GM13976 (cell line): ENCODE measurements at regions not wholly inside any gene's neighbourhood (a gene's known extent, or its start where the extent isn't known, plus 50 kb on each side); places are given as distances from the start of the nearest gene placed in this dataset.

Source experiments
- DNase-seq: peaks from one replicate; pipeline ENCODE4 v3.0.0; 2012; ENCODE audit warnings: low spot score
- CTCF ChIP-seq: IDR thresholded peaks from 2 replicates; pipeline ENCODE4 v1.5.1; 2012; ENCODE audit warnings: borderline replicate concordance, mild to moderate bottlenecking; ENCODE audit not compliant: insufficient read depth; ENCODE audit errors: extremely low read depth, missing control alignments, control extremely low read depth
- in situ Hi-C: fragments of 300-500 bp; cut with MboI; formaldehyde crosslinking; loops from one replicate; pipeline ENCODE4 v1.12.0; 2022; ENCODE audit warnings: low sequenced_read_pairs, mixed read lengths, inconsistent platforms; ENCODE audit not compliant: unreplicated experiment

GRCh38 chr2:103338819-103339218 lies 577.0 kb downstream of the TMEM182 start:
- no peak for TF ChIP-seq CTCF
- DNase-seq = no peak
- in situ Hi-C loops = no loop called here

- TF ChIP-seq CTCF = no peak
- in situ Hi-C loops = no loop called here
- DNase-seq = no peak
Observed at GRCh38 chr2:103346780-103347179, 584.9 kb downstream of the TMEM182 start.

DNA sequence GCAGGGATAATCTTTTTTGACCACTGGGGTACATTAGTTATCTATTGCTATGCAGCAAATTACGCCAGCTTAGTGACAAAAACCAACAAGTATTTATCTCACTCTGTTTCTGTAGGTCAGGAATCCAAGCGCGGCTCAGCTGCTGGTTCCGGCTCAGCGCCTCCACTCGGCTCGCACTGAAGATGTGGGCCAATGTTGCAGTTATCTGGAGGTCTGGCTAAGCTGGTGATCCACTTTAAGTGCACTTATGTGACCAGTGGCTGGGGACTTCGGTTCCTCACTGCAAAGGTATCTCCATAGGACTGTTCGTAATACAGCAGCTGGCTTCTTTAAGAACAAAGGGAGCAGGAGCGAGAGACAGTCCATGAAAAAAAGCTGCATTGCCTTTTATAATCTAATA lies 591.9 kb downstream of the TMEM182 start:
- DNase-seq = no peak
- TF ChIP-seq CTCF = no peak
- in situ Hi-C loops = no loop called here

- no peak for DNase-seq
- no peak for TF ChIP-seq CTCF
- in situ Hi-C loops = no loop called here
Observed at GRCh38 chr2:103355287-103355686, 593.5 kb downstream of the TMEM182 start.

DNA sequence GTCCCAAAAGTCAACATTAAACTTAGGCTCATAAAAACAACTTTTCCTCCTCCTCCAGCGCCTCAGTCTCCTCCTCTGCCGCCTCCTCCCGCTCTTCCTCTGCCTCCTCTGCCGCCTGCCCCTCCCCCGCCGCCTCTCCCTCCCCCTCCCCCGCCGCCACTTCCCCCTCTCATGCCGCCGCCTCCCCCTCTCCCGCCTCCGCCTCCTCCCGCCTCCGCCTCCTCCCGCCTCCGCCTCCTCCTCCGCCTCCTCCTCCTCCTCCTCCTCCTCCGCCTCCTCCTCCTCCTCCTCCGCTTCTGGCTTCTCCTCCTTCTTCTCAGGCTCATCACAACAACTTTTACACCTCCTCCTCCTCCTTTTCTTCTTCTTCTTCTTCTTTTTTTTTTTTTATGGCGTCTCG lies 599.9 kb downstream of the TMEM182 start:
- in situ Hi-C loops = no loop called here
- no peak for TF ChIP-seq CTCF
- no peak for DNase-seq

DNA sequence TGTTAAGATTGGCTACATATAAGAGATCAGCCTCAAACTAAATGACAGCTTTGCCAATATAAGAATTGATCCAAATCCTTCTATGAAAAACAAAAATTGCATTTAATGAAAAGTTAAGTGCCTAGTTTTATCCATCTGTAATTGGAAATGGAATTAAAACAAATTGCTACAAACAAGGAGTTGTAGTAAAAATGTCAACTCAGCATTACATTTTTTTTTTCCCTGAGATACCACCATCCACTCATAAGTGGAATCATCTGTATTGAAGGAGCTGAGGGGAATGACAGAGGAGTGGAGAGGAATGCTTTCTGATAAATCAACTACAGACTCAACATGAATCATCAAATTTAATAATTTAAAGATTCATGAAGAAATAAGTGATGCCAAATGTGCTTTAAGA lies 601.8 kb downstream of the TMEM182 start:
- no peak for TF ChIP-seq CTCF
- in situ Hi-C loops = no loop called here

GRCh38 chr2:103364177-103364576 lies 602.3 kb downstream of the TMEM182 start:
- no peak for TF ChIP-seq CTCF
- in situ Hi-C loops = no loop called here
- DNase-seq = no peak

More for the DNA sequence above, 601.8 kb downstream of the TMEM182 start:
- DNase-seq = no peak
